Gastrocnemius medialis (tissue), 4 donors: ENCODE measurements at regions not wholly inside any gene's neighbourhood (a gene's known extent, or its start where the extent isn't known, plus 50 kb on each side); places are given as distances from the start of the nearest gene placed in this dataset.
"Not testable (repeated sequence)": the region's sequence is repeated elsewhere in the genome, so short reads cannot be mapped to it uniquely, and the experiment has no call there.

Experiments
- POLR2A ChIP-seq, 2 donors: fragments of 450-650 bp; IDR thresholded peaks; one replicate each; pipeline ENCODE4 v1.6.1; 2017; ENCODE audit warnings: antibody characterized with exemption in 2 of 2, mild to moderate bottlenecking in 2 of 2, moderate library complexity in 2 of 2
- TF ChIP-seq, protein P1 (sequence below), 5 experiments: fragments of 450-650 bp in 3 of 5; fragments of 200-600 bp in 2 of 5; sonication (generic) in 2 of 5; IDR thresholded peaks in 4 of 5; conservative IDR thresholded peaks in 1 of 5; 1 replicate in 4 of 5; 2 replicates in 1 of 5; pipeline ENCODE4 v1.5.1; 2016 to 2019; ENCODE audit warnings: antibody characterized with exemption in 5 of 5, mild to moderate bottlenecking in 3 of 5, moderate library complexity in 3 of 5

DNA sequence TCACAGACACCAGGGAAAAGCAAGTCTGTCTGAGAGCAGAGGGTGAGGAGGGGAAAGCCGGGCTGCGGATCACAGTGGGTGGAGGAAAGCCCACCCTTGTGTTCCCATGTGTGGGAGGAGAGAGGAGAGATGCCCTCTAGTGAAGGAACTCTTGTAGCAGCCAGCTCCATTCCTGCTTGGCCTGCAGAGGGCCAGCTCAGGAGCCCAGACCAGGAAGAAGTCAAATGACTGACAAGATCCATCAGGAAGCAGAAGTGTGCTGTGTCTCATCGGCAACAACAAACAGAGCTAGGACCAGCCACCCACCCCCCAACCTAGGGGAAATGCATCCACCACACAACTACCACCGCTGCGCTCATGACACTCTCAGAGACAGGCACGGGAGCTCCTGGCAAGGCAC, 1548.3 kb downstream of the RPIA start:
- TF ChIP-seq, protein P1, sequence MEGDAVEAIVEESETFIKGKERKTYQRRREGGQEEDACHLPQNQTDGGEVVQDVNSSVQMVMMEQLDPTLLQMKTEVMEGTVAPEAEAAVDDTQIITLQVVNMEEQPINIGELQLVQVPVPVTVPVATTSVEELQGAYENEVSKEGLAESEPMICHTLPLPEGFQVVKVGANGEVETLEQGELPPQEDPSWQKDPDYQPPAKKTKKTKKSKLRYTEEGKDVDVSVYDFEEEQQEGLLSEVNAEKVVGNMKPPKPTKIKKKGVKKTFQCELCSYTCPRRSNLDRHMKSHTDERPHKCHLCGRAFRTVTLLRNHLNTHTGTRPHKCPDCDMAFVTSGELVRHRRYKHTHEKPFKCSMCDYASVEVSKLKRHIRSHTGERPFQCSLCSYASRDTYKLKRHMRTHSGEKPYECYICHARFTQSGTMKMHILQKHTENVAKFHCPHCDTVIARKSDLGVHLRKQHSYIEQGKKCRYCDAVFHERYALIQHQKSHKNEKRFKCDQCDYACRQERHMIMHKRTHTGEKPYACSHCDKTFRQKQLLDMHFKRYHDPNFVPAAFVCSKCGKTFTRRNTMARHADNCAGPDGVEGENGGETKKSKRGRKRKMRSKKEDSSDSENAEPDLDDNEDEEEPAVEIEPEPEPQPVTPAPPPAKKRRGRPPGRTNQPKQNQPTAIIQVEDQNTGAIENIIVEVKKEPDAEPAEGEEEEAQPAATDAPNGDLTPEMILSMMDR (IDR thresholded peaks at IDR 0.05 in 4 of 5, conservative IDR thresholded peaks at IDR 0.05 in 1 of 5), result not testable (repeated sequence)
- not testable (repeated sequence) for TF ChIP-seq POLR2A (IDR thresholded peaks at IDR 0.05)
